ENCODE measurements at regions not wholly inside any gene's neighbourhood (a gene's known extent, or its start where the extent isn't known, plus 50 kb on each side); places are given as distances from the start of the nearest gene placed in this dataset.
"Not testable (repeated sequence)": the region's sequence is repeated elsewhere in the genome, so short reads cannot be mapped to it uniquely, and the experiment has no call there.

GRCh38 chr2:117614823-117615534 is 199.5 kb upstream of the DDX18 start:
- TF ChIP-seq CTCF (IDR thresholded peaks at IDR 0.05; ENCODE audit: extremely low read depth, low read depth, low read length) = no peak
- H3K27ac ChIP-seq (ENCODE audit: low read depth, low read length) = no peak overlapping the region
- no peaks in the 10 kb centered on the region for H3K4me1 ChIP-seq (ENCODE audit: insufficient read depth, low read length)

GRCh38 chr2:117618607-117619006 is 195.9 kb upstream of the DDX18 start:
- no peak overlapping the region for H3K4me3 ChIP-seq (ENCODE audit: insufficient read depth, low read length)
- DNase-seq (ENCODE audit: insufficient read length, low spot score, missing footprints) = no peak
- H2AFZ ChIP-seq (ENCODE audit: low read length) = no peak overlapping the region
- H4K20me1 ChIP-seq (ENCODE audit: insufficient read depth, low read length) = no peaks in the 10 kb centered on the region
- H3K27me3 ChIP-seq (ENCODE audit: insufficient read depth, low read length) = no peaks in the 10 kb centered on the region
- no peak for TF ChIP-seq CTCF (IDR thresholded peaks at IDR 0.05; ENCODE audit: extremely low read depth, low read depth, low read length)
- H3K9me3 ChIP-seq (ENCODE audit: low read depth, low read length) = peaks cover 1% of the 10 kb centered on the region
- H3K27ac ChIP-seq (ENCODE audit: low read depth, low read length) = no peak overlapping the region
- no peak overlapping the region for H3K4me2 ChIP-seq (ENCODE audit: insufficient read depth, low read length)
- H3K36me3 ChIP-seq (ENCODE audit: insufficient read depth, low read length) = no peaks in the 10 kb centered on the region
- no peaks in the 10 kb centered on the region for H3K4me1 ChIP-seq (ENCODE audit: insufficient read depth, low read length)
- H3K79me2 ChIP-seq (ENCODE audit: insufficient read depth, low read length) = no peaks in the 10 kb centered on the region

More at GRCh38 chr2:117614823-117615534, 199.5 kb upstream of the DDX18 start:
- Histone ChIP-seq H2AFZ (ENCODE audit: low read length) (no peak overlapping the region), H3K79me2 (ENCODE audit: insufficient read depth, low read length) (no peaks in the 10 kb centered on the region), H3K9me3 (ENCODE audit: low read depth, low read length) (peaks cover 4% of the 10 kb centered on the region), H3K36me3 (ENCODE audit: insufficient read depth, low read length) (no peaks in the 10 kb centered on the region), H3K4me2 (ENCODE audit: insufficient read depth, low read length) (no peak overlapping the region), H3K27me3 (ENCODE audit: insufficient read depth, low read length) (no peaks in the 10 kb centered on the region), H3K4me3 (ENCODE audit: insufficient read depth, low read length) (no peak overlapping the region), H4K20me1 (ENCODE audit: insufficient read depth, low read length) (no peaks in the 10 kb centered on the region)
- no peak for DNase-seq (ENCODE audit: insufficient read length, low spot score, missing footprints)

GRCh38 chr2:117621326-117621725 is 193.2 kb upstream of the DDX18 start:
- DNase-seq (ENCODE audit: insufficient read length, low spot score, missing footprints) = no peak
- Histone ChIP-seq H3K27me3 (ENCODE audit: insufficient read depth, low read length) (no peaks in the 10 kb centered on the region), H2AFZ (ENCODE audit: low read length) (no peak overlapping the region), H3K4me1 (ENCODE audit: insufficient read depth, low read length) (no peaks in the 10 kb centered on the region), H3K27ac (ENCODE audit: low read depth, low read length) (no peak overlapping the region), H3K4me3 (ENCODE audit: insufficient read depth, low read length) (no peak overlapping the region), H3K79me2 (ENCODE audit: insufficient read depth, low read length) (no peaks in the 10 kb centered on the region), H3K4me2 (ENCODE audit: insufficient read depth, low read length) (no peak overlapping the region), H3K9me3 (ENCODE audit: low read depth, low read length) (peaks cover 1% of the 10 kb centered on the region), H4K20me1 (ENCODE audit: insufficient read depth, low read length) (no peaks in the 10 kb centered on the region), H3K36me3 (ENCODE audit: insufficient read depth, low read length) (no peaks in the 10 kb centered on the region)
- TF ChIP-seq CTCF (IDR thresholded peaks at IDR 0.05; ENCODE audit: extremely low read depth, low read depth, low read length) = no peak

GRCh38 chr2:117623175-117623574 is 191.3 kb upstream of the DDX18 start:
- not testable (repeated sequence) for H3K27me3 ChIP-seq (ENCODE audit: insufficient read depth, low read length); H3K9me3 ChIP-seq (ENCODE audit: low read depth, low read length); H2AFZ ChIP-seq (ENCODE audit: low read length); H3K36me3 ChIP-seq (ENCODE audit: insufficient read depth, low read length); H3K79me2 ChIP-seq (ENCODE audit: insufficient read depth, low read length); H4K20me1 ChIP-seq (ENCODE audit: insufficient read depth, low read length); H3K4me3 ChIP-seq (ENCODE audit: insufficient read depth, low read length); DNase-seq (ENCODE audit: insufficient read length, low spot score, missing footprints); H3K4me2 ChIP-seq (ENCODE audit: insufficient read depth, low read length); H3K4me1 ChIP-seq (ENCODE audit: insufficient read depth, low read length); H3K27ac ChIP-seq (ENCODE audit: low read depth, low read length)

All from osteoblast (primary cell).